Duodenal mucosa (tissue), 2 donors: ENCODE measurements at regions not wholly inside any gene's neighbourhood (a gene's known extent, or its start where the extent isn't known, plus 50 kb on each side); places are given as distances from the start of the nearest gene placed in this dataset.

Experiments
- H3K27ac ChIP-seq: one replicate; pipeline ENCODE4 v1.7.0; 2013; ENCODE audit warnings: low read depth, low read length
- H3K27me3 ChIP-seq, 2 donors: one replicate each; pipeline ENCODE4 v1.7.0; 2013; ENCODE audit warnings: low read length in 2 of 2, control low read depth in 1 of 2; ENCODE audit not compliant: insufficient read depth in 2 of 2, control insufficient read depth in 1 of 2
- H3K36me3 ChIP-seq, 2 donors: one replicate each; pipeline ENCODE4 v1.7.0; 2013; ENCODE audit warnings: low read length in 2 of 2, control low read depth in 1 of 2; ENCODE audit not compliant: insufficient read depth in 2 of 2, control insufficient read depth in 1 of 2
- H3K4me1 ChIP-seq, 2 donors: one replicate each; pipeline ENCODE4 v1.7.0; 2013; ENCODE audit warnings: low read length in 2 of 2, control low read depth in 1 of 2; ENCODE audit not compliant: insufficient read depth in 2 of 2, control insufficient read depth in 1 of 2
- H3K4me3 ChIP-seq, 2 donors: one replicate each; pipeline ENCODE4 v1.7.0; 2013; ENCODE audit warnings: low read length in 2 of 2, low read depth in 1 of 2
- H3K9ac ChIP-seq, 2 donors: one replicate each; pipeline ENCODE4 v1.7.0; 2013; ENCODE audit warnings: low read length in 2 of 2, low read depth in 1 of 2
- H3K9me3 ChIP-seq, 2 donors: one replicate each; pipeline ENCODE4 v1.7.0; 2013; ENCODE audit warnings: low read length in 2 of 2, control low read depth in 1 of 2; ENCODE audit not compliant: control insufficient read depth in 1 of 2

GRCh38 chr7:88539518-88539917 lies 220.0 kb upstream of the ZNF804B start:
- no peak overlapping the region for H3K27ac ChIP-seq
- H3K27me3 ChIP-seq: no peaks in the 10 kb centered on the region
- no peaks in the 10 kb centered on the region for H3K36me3 ChIP-seq
- no peak overlapping the region for H3K9ac ChIP-seq
- H3K9me3 ChIP-seq: peaks cover 4 to 9% of the 10 kb centered on the region in 2 donors
- no peaks in the 10 kb centered on the region for H3K4me1 ChIP-seq
- H3K4me3 ChIP-seq: no peak overlapping the region

- Histone ChIP-seq H3K9me3 (no peaks in the 10 kb centered on the region), H3K27me3 (no peaks in the 10 kb centered on the region), H3K4me3 (no peak overlapping the region), H3K9ac (no peak overlapping the region), H3K36me3 (no peaks in the 10 kb centered on the region), H3K27ac (no peak overlapping the region), H3K4me1 (no peaks in the 10 kb centered on the region)
These were observed 217.0 kb upstream of the STEAP4 start for GRCh38 chr7:88523645-88524044.

GRCh38 chr7:88522771-88523293 lies 216.1 kb upstream of the STEAP4 start:
- Histone ChIP-seq H3K27me3 (no peaks in the 10 kb centered on the region), H3K9me3 (no peaks in the 10 kb centered on the region), H3K4me3 (no peak overlapping the region), H3K9ac (no peak overlapping the region), H3K4me1 (no peaks in the 10 kb centered on the region), H3K36me3 (no peaks in the 10 kb centered on the region), H3K27ac (no peak overlapping the region)

- Histone ChIP-seq H3K27ac (no peak overlapping the region), H3K4me3 (no peak overlapping the region), H3K36me3 (no peaks in the 10 kb centered on the region)
These were observed 209.7 kb upstream of the STEAP4 start for GRCh38 chr7:88516429-88516828.

DNA sequence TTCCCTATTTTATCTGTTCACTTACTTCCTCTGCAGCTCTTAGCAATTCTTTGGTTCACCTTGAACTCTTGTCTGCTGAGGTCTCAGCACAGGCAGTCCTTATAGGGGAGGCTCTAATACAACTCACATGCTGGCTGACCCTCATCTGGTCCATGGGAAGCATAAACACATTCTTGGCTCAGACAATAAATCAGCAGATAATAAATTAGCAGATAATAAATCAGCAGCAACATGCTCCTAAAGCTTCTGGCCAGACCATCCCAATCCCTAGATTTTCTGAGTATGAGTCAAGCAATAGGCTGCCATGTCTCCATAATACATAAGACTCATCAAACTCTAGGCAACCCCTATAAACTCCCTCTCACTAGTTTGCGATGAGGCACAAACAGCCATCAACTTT lies 208.6 kb upstream of the STEAP4 start:
- no peaks in the 10 kb centered on the region for H3K9me3 ChIP-seq
- H3K27me3 ChIP-seq: no peaks in the 10 kb centered on the region
- H3K4me1 ChIP-seq: no peaks in the 10 kb centered on the region
- H3K9ac ChIP-seq: no peak overlapping the region
- H3K36me3 ChIP-seq: no peaks in the 10 kb centered on the region
- H3K27ac ChIP-seq: no peak overlapping the region
- no peak overlapping the region for H3K4me3 ChIP-seq

More at GRCh38 chr7:88516429-88516828, 209.7 kb upstream of the STEAP4 start:
- Histone ChIP-seq H3K9me3 (no peaks in the 10 kb centered on the region), H3K4me1 (no peaks in the 10 kb centered on the region), H3K27me3 (no peaks in the 10 kb centered on the region), H3K9ac (no peak overlapping the region)

GRCh38 chr7:88509341-88509740 lies 202.6 kb upstream of the STEAP4 start:
- no peaks in the 10 kb centered on the region for H3K4me1 ChIP-seq
- H3K27me3 ChIP-seq: no peaks in the 10 kb centered on the region
- no peak overlapping the region for H3K4me3 ChIP-seq
- no peaks in the 10 kb centered on the region for H3K36me3 ChIP-seq
- H3K9me3 ChIP-seq: no peaks in the 10 kb centered on the region
- H3K9ac ChIP-seq: no peak overlapping the region
- H3K27ac ChIP-seq: no peak overlapping the region

GRCh38 chr7:88500131-88500530 lies 193.4 kb upstream of the STEAP4 start:
- no peaks in the 10 kb centered on the region for H3K27me3 ChIP-seq
- H3K36me3 ChIP-seq: no peaks in the 10 kb centered on the region
- no peak overlapping the region for H3K27ac ChIP-seq

GRCh38 chr7:88495881-88496725 lies 189.4 kb upstream of the STEAP4 start:
- H3K9me3 ChIP-seq: no peaks in the 10 kb centered on the region

More at GRCh38 chr7:88500131-88500530, 193.4 kb upstream of the STEAP4 start:
- Histone ChIP-seq H3K9ac (no peak overlapping the region), H3K9me3 (no peaks in the 10 kb centered on the region), H3K4me1 (no peaks in the 10 kb centered on the region), H3K4me3 (no peak overlapping the region)

DNA sequence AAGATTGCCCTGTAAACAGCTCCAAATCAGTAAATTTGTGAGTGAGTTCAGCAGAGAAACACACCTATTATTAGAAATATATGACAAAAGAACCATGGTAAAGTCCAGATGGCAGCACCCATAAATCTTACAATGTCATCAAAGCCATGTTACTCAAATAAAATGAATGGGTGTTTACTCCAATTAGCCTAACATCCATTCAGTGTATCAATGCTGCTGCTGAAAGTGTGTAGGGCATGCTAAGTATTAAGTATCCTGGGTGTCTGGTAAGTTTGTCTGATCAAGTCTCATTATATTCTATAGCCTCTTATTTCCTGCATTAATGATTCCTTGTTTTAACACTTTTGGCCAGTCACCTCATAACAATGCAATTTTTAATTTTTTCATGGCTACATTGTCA lies 185.5 kb upstream of the STEAP4 start:
- Histone ChIP-seq H3K9ac (no peak overlapping the region), H3K36me3 (no peaks in the 10 kb centered on the region), H3K27me3 (no peaks in the 10 kb centered on the region), H3K27ac (no peak overlapping the region), H3K9me3 (no peaks in the 10 kb centered on the region), H3K4me3 (no peak overlapping the region), H3K4me1 (no peaks in the 10 kb centered on the region)

More at GRCh38 chr7:88495881-88496725, 189.4 kb upstream of the STEAP4 start:
- H3K27ac ChIP-seq: no peak overlapping the region
- no peak overlapping the region for H3K4me3 ChIP-seq
- H3K27me3 ChIP-seq: no peaks in the 10 kb centered on the region
- no peaks in the 10 kb centered on the region for H3K4me1 ChIP-seq
- H3K36me3 ChIP-seq: no peaks in the 10 kb centered on the region
- no peak overlapping the region for H3K9ac ChIP-seq

DNA sequence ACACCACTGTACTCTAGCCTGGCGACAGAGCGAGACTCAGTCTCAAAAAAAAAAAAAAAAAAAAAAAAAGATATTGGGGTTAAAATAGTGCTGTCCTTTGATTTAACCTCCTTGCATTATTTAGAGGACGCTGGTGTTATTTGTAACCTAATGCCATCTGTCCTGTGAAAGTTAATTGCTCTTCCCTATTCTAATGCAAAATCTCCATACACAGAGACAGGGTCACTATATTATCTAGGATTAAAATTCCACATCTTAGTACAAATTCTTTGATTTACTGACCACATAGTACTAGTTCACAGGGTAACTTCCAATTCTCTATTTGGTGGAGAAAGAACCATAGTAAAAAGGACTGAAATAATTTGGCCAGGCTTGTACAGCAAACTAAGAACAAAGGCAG lies 184.2 kb upstream of the STEAP4 start:
- H3K4me1 ChIP-seq: no peaks in the 10 kb centered on the region
- no peaks in the 10 kb centered on the region for H3K36me3 ChIP-seq
- no peak overlapping the region for H3K9ac ChIP-seq
- no peak overlapping the region for H3K4me3 ChIP-seq
- H3K27me3 ChIP-seq: no peaks in the 10 kb centered on the region
- no peak overlapping the region for H3K27ac ChIP-seq
- no peaks in the 10 kb centered on the region for H3K9me3 ChIP-seq
